Activated naive CD8-positive, alpha-beta T cell (primary cell): ENCODE measurements at regions not wholly inside any gene's neighbourhood (a gene's known extent, or its start where the extent isn't known, plus 50 kb on each side); places are given as distances from the start of the nearest gene placed in this dataset.
A peak's percentile ranks its signal among the peaks of the same experiment; 100 is the strongest.

Source experiments
- H3K27ac Mint-ChIP-seq: one replicate; pipeline ENCODE4 v1.8.0; 2021; ENCODE audit warnings: mixed read lengths
- H3K27me3 Mint-ChIP-seq: one replicate; pipeline ENCODE4 v1.8.0; 2021; ENCODE audit warnings: mixed read lengths
- H3K36me3 Mint-ChIP-seq: one replicate; pipeline ENCODE4 v1.8.0; 2021; ENCODE audit warnings: mixed read lengths
- H3K4me1 Mint-ChIP-seq: one replicate; pipeline ENCODE4 v1.8.0; 2021; ENCODE audit warnings: low read depth, mixed read lengths
- H3K4me3 Mint-ChIP-seq: one replicate; pipeline ENCODE4 v1.8.0; 2021; ENCODE audit warnings: mild to moderate bottlenecking, mixed read lengths
- H3K9me3 Mint-ChIP-seq: one replicate; pipeline ENCODE4 v1.8.0; 2021; ENCODE audit warnings: low read depth, mixed read lengths

GRCh38 chrX:45751156-45751555 lies 550.5 kb upstream of the DIPK2B start:
- H3K27me3 Mint-ChIP-seq = no peaks in the 10 kb centered on the region
- H3K36me3 Mint-ChIP-seq = peaks cover 3% of the 10 kb centered on the region
- H3K4me1 Mint-ChIP-seq = peaks cover 35% of the 10 kb centered on the region
- no peak overlapping the region for H3K4me3 Mint-ChIP-seq
- peak overlapping the region; percentile 50 for H3K27ac Mint-ChIP-seq
- no peaks in the 10 kb centered on the region for H3K9me3 Mint-ChIP-seq

GRCh38 chrX:45750639-45751038 lies 550.0 kb upstream of the DIPK2B start:
- Mint-ChIP-seq H3K27ac (no peak overlapping the region), H3K36me3 (peaks cover 7% of the 10 kb centered on the region), H3K4me3 (peak overlapping the region; percentile 17), H3K9me3 (no peaks in the 10 kb centered on the region), H3K27me3 (no peaks in the 10 kb centered on the region), H3K4me1 (peaks cover 31% of the 10 kb centered on the region)

GRCh38 chrX:45749375-45749774 lies 548.7 kb upstream of the DIPK2B start:
- Mint-ChIP-seq H3K27me3 (no peaks in the 10 kb centered on the region), H3K27ac (peak overlapping the region; percentile 41), H3K36me3 (peaks cover 12% of the 10 kb centered on the region), H3K4me3 (peak overlapping the region; percentile 40), H3K4me1 (peaks cover 27% of the 10 kb centered on the region), H3K9me3 (no peaks in the 10 kb centered on the region)

- no peak overlapping the region for H3K4me3 Mint-ChIP-seq
- H3K27ac Mint-ChIP-seq = no peak overlapping the region
- peaks cover 27% of the 10 kb centered on the region for H3K4me1 Mint-ChIP-seq
- no peaks in the 10 kb centered on the region for H3K9me3 Mint-ChIP-seq
- no peaks in the 10 kb centered on the region for H3K27me3 Mint-ChIP-seq
- H3K36me3 Mint-ChIP-seq = peaks cover 14% of the 10 kb centered on the region
These were observed 547.7 kb upstream of the DIPK2B start for GRCh38 chrX:45748369-45748774.

GRCh38 chrX:45747905-45748304 lies 547.2 kb upstream of the DIPK2B start:
- Mint-ChIP-seq H3K36me3 (peaks cover 14% of the 10 kb centered on the region), H3K27ac (no peak overlapping the region), H3K27me3 (no peaks in the 10 kb centered on the region), H3K4me3 (no peak overlapping the region), H3K9me3 (no peaks in the 10 kb centered on the region), H3K4me1 (peaks cover 27% of the 10 kb centered on the region)

GRCh38 chrX:45745479-45745878 lies 544.8 kb upstream of the DIPK2B start:
- Mint-ChIP-seq H3K4me1 (peaks cover 24% of the 10 kb centered on the region), H3K4me3 (no peak overlapping the region), H3K36me3 (peaks cover 14% of the 10 kb centered on the region), H3K27ac (peak overlapping the region; percentile 41), H3K9me3 (no peaks in the 10 kb centered on the region), H3K27me3 (no peaks in the 10 kb centered on the region)

- no peak overlapping the region for H3K27ac Mint-ChIP-seq
- peaks cover 11% of the 10 kb centered on the region for H3K4me1 Mint-ChIP-seq
- H3K27me3 Mint-ChIP-seq = no peaks in the 10 kb centered on the region
- H3K36me3 Mint-ChIP-seq = peaks cover 14% of the 10 kb centered on the region
- H3K4me3 Mint-ChIP-seq = no peak overlapping the region
- no peaks in the 10 kb centered on the region for H3K9me3 Mint-ChIP-seq
These were observed 543.4 kb upstream of the DIPK2B start for GRCh38 chrX:45743906-45744625.

- no peak overlapping the region for H3K4me3 Mint-ChIP-seq
- H3K9me3 Mint-ChIP-seq = no peaks in the 10 kb centered on the region
- H3K36me3 Mint-ChIP-seq = peaks cover 14% of the 10 kb centered on the region
- H3K4me1 Mint-ChIP-seq = peaks cover 4% of the 10 kb centered on the region
- no peak overlapping the region for H3K27ac Mint-ChIP-seq
- no peaks in the 10 kb centered on the region for H3K27me3 Mint-ChIP-seq
These were observed 542.4 kb upstream of the DIPK2B start for GRCh38 chrX:45743081-45743533.

- no peaks in the 10 kb centered on the region for H3K27me3 Mint-ChIP-seq
- H3K4me3 Mint-ChIP-seq = no peak overlapping the region
- peaks cover 2% of the 10 kb centered on the region for H3K4me1 Mint-ChIP-seq
- no peaks in the 10 kb centered on the region for H3K9me3 Mint-ChIP-seq
- no peak overlapping the region for H3K27ac Mint-ChIP-seq
- H3K36me3 Mint-ChIP-seq = peaks cover 4% of the 10 kb centered on the region
These were observed 539.6 kb upstream of the DIPK2B start for GRCh38 chrX:45740291-45740690.

- Mint-ChIP-seq H3K9me3 (no peaks in the 10 kb centered on the region), H3K4me1 (peaks cover 2% of the 10 kb centered on the region), H3K4me3 (no peak overlapping the region), H3K36me3 (no peaks in the 10 kb centered on the region), H3K27me3 (no peaks in the 10 kb centered on the region), H3K27ac (no peak overlapping the region)
These were observed 534.9 kb upstream of the DIPK2B start for GRCh38 chrX:45735571-45735970.

GRCh38 chrX:45731448-45731847 lies 530.8 kb upstream of the DIPK2B start:
- no peak overlapping the region for H3K27ac Mint-ChIP-seq
- no peaks in the 10 kb centered on the region for H3K9me3 Mint-ChIP-seq
- no peaks in the 10 kb centered on the region for H3K36me3 Mint-ChIP-seq
- no peaks in the 10 kb centered on the region for H3K27me3 Mint-ChIP-seq
- H3K4me1 Mint-ChIP-seq = peaks cover 2% of the 10 kb centered on the region
- H3K4me3 Mint-ChIP-seq = no peak overlapping the region

GRCh38 chrX:45727761-45728160 lies 527.1 kb upstream of the DIPK2B start:
- Mint-ChIP-seq H3K4me3 (no peak overlapping the region), H3K9me3 (no peaks in the 10 kb centered on the region), H3K27ac (no peak overlapping the region), H3K27me3 (no peaks in the 10 kb centered on the region), H3K36me3 (no peaks in the 10 kb centered on the region), H3K4me1 (no peaks in the 10 kb centered on the region)

- no peak overlapping the region for H3K27ac Mint-ChIP-seq
- no peaks in the 10 kb centered on the region for H3K9me3 Mint-ChIP-seq
- H3K36me3 Mint-ChIP-seq = peaks cover 4% of the 10 kb centered on the region
- H3K4me3 Mint-ChIP-seq = no peak overlapping the region
- H3K27me3 Mint-ChIP-seq = no peaks in the 10 kb centered on the region
- H3K4me1 Mint-ChIP-seq = peaks cover 9% of the 10 kb centered on the region
These were observed 521.8 kb upstream of the DIPK2B start for GRCh38 chrX:45722471-45722870.

- peak overlapping the region; percentile 31 for H3K27ac Mint-ChIP-seq
- peaks cover 4% of the 10 kb centered on the region for H3K36me3 Mint-ChIP-seq
- no peak overlapping the region for H3K4me3 Mint-ChIP-seq
- H3K27me3 Mint-ChIP-seq = no peaks in the 10 kb centered on the region
- peaks cover 24% of the 10 kb centered on the region for H3K4me1 Mint-ChIP-seq
- no peaks in the 10 kb centered on the region for H3K9me3 Mint-ChIP-seq
These were observed 519.2 kb upstream of the DIPK2B start for GRCh38 chrX:45719751-45720501.

- no peaks in the 10 kb centered on the region for H3K9me3 Mint-ChIP-seq
- no peaks in the 10 kb centered on the region for H3K27me3 Mint-ChIP-seq
- no peak overlapping the region for H3K4me3 Mint-ChIP-seq
- H3K4me1 Mint-ChIP-seq = peaks cover 37% of the 10 kb centered on the region
- peaks cover 4% of the 10 kb centered on the region for H3K36me3 Mint-ChIP-seq
- no peak overlapping the region for H3K27ac Mint-ChIP-seq
These were observed 518.0 kb upstream of the DIPK2B start for GRCh38 chrX:45718676-45719075.
